ENCODE measurements at regions not wholly inside any gene's neighbourhood (a gene's known extent, or its start where the extent isn't known, plus 50 kb on each side); places are given as distances from the start of the nearest gene placed in this dataset.

DNA sequence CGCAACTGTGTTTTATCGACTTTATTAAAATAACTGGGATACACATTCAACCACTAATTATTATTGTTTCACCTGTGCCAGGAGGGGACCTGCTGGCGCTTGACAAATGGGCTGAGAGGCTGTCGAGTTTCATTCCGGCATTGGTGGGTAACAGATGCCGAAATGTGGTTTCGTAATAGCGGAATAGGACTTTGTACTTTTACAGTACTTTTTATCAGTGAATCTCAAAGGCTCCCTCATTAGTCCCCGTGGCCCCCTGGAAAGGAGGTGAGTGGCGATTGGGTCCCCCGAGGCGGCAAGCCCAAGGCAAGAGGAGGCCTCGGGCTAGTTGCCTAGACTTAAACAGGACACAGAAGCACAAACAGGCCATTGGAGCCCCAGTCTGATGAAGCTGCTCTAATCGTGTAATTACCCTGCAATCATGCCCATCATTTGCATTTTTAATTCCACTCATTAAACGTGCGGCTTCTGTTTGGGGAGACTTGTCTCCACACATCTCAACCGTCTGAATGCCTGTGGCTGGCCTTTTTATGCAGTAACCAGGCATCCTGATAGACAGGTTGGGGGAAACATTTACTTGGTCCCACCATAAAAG lies 193.2 kb downstream of the INO80D start:
- H3K4me1 ChIP-seq (replicated peaks in 1 of 2): no peaks in the 10 kb centered on the region
- intact Hi-C loops (cut with DNase I): no loop called here
- WGBS, 4 donors: 86 to 93% (median 88%) methylated on average over 17 of the region's 17 CpGs
- H3K36me3 ChIP-seq (replicated peaks in 1 of 2): no peaks in the 10 kb centered on the region
- TF ChIP-seq, protein P1, sequence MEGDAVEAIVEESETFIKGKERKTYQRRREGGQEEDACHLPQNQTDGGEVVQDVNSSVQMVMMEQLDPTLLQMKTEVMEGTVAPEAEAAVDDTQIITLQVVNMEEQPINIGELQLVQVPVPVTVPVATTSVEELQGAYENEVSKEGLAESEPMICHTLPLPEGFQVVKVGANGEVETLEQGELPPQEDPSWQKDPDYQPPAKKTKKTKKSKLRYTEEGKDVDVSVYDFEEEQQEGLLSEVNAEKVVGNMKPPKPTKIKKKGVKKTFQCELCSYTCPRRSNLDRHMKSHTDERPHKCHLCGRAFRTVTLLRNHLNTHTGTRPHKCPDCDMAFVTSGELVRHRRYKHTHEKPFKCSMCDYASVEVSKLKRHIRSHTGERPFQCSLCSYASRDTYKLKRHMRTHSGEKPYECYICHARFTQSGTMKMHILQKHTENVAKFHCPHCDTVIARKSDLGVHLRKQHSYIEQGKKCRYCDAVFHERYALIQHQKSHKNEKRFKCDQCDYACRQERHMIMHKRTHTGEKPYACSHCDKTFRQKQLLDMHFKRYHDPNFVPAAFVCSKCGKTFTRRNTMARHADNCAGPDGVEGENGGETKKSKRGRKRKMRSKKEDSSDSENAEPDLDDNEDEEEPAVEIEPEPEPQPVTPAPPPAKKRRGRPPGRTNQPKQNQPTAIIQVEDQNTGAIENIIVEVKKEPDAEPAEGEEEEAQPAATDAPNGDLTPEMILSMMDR (IDR thresholded peaks at IDR 0.05): no peak
- TF ChIP-seq POLR2A (IDR thresholded peaks at IDR 0.05): no peak
- H3K4me3 ChIP-seq: no peak overlapping the region
- H3K27me3 ChIP-seq: peaks cover 4% of the 10 kb centered on the region
- H3K27ac ChIP-seq: no peak overlapping the region
- DNase-seq: no peak
- H3K9me3 ChIP-seq (replicated peaks in 1 of 3): no peaks in the 10 kb centered on the region

DNA sequence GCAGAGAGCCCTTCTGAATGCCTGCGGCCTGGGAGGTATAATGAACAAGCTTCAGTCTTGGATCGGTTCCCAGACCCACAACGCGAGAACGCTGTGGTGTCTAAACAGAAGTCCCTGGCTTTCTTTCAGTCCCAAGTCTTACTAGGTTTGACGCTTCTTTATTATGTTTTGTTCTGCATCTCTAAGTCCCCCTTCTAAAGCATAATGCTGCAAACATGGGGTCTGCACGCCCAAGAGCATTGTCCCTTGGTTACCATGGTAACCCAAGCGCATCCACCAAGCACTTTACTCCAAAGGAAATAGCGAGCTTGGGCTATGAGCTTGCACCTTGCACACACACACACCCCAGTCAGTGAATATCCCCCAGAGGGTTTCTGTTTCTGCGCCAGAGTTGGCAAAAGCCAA lies 193.7 kb downstream of the INO80D start:
- peak in 1 of 7 donors; percentile 62 for DNase-seq
- intact Hi-C loops (cut with DNase I): no loop called here
- no peak overlapping the region for H3K4me3 ChIP-seq
- H3K9me3 ChIP-seq (replicated peaks in 1 of 3): no peaks in the 10 kb centered on the region
- no peaks in the 10 kb centered on the region for H3K36me3 ChIP-seq (replicated peaks in 1 of 2)
- H3K27ac ChIP-seq: no peak overlapping the region
- 59 to 70% (median 67%) methylated on average over 10 of the region's 10 CpGs for WGBS, 4 donors
- no peaks in the 10 kb centered on the region for H3K4me1 ChIP-seq (replicated peaks in 1 of 2)
- no peaks in the 10 kb centered on the region for H3K27me3 ChIP-seq
- TF ChIP-seq, protein P1 (IDR thresholded peaks at IDR 0.05): no peak
- TF ChIP-seq POLR2A (IDR thresholded peaks at IDR 0.05): no peak

DNA sequence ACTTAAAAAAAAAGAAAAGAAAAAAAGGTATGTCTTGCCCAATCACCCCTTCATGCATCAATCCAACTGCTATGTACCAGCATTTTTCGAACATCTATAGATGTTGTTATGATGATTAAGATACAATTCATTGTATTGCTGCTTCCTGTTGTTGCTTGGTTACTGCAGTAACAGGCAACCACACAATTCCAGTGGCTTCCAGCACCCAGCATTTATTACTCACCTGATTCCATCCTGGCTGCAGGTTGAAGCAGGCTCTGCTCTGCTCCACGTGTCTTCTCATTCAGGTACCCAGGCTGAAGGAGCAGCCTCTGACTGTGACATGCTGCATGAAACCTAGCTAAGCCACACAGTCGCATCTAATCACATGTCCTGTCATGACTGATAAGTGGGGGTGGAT lies 196.9 kb downstream of the INO80D start:
- Histone ChIP-seq H3K9me3 (replicated peaks in 1 of 3) (no peaks in the 10 kb centered on the region), H3K36me3 (replicated peaks in 1 of 2) (no peaks in the 10 kb centered on the region), H3K4me1 (replicated peaks in 1 of 2) (no peaks in the 10 kb centered on the region), H3K27ac (no peak overlapping the region), H3K27me3 (no peaks in the 10 kb centered on the region), H3K4me3 (no peak overlapping the region)
- DNase-seq: no peak
- TF ChIP-seq, protein P1 (IDR thresholded peaks at IDR 0.05): no peak
- no peak for TF ChIP-seq POLR2A (IDR thresholded peaks at IDR 0.05)
- WGBS, 4 donors: 66 to 85% (median 79%) methylated on average over 3 of the region's 3 CpGs
- intact Hi-C loops (cut with DNase I): loop anchor here (5.0 kb wide), 2 partner anchors 112 to 117 kb away; no protein-coding TSS in a partner anchor

DNA sequence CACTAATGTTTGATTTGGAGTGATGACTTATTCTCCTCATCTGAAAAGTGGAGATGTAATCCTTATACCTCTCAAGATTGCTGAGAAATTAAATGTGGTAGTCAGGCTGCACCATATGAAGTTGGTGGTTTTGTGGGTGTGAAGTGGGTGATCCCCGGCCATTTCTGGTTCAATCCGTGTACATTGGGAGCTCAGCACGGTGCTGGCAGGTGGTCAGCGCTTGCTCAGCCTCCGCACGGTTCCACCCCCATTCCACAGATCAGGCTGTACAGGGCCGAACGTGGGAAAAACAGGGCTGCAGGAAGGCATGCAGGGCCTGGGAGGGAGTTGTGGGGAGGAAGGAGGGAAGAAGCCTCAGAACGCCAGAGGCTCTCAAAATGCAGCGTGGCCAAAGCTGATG lies 198.3 kb downstream of the INO80D start:
- no peak for TF ChIP-seq POLR2A (IDR thresholded peaks at IDR 0.05)
- TF ChIP-seq, protein P1 (IDR thresholded peaks at IDR 0.05): no peak
- intact Hi-C loops (cut with DNase I): loop anchor here (5.0 kb wide), 2 partner anchors 110 to 115 kb away; no protein-coding TSS in a partner anchor
- Histone ChIP-seq H3K27me3 (no peaks in the 10 kb centered on the region), H3K4me1 (replicated peaks in 1 of 2) (no peaks in the 10 kb centered on the region), H3K27ac (no peak overlapping the region), H3K36me3 (replicated peaks in 1 of 2) (no peaks in the 10 kb centered on the region), H3K9me3 (replicated peaks in 1 of 3) (no peaks in the 10 kb centered on the region), H3K4me3 (no peak overlapping the region)
- WGBS, 4 donors: 84 to 88% (median 86%) methylated on average over 7 to 10 of the region's 10 CpGs
- no peak for DNase-seq
